ENCODE measurements at regions not wholly inside any gene's neighbourhood (a gene's known extent, or its start where the extent isn't known, plus 50 kb on each side); places are given as distances from the start of the nearest gene placed in this dataset.
"Not testable (repeated sequence)": the region's sequence is repeated elsewhere in the genome, so short reads cannot be mapped to it uniquely, and the experiment has no call there.

- Histone ChIP-seq H3K27me3 (ENCODE audit: insufficient read depth in 3 of 3, low read length in 2 of 3) (no peaks in the 10 kb centered on the region), H3K9me3 (no peaks in the 10 kb centered on the region), H3K4me1 (no peaks in the 10 kb centered on the region), H3K4me3 (no peak overlapping the region), H3K27ac (no peak overlapping the region), H3K36me3 (ENCODE audit: insufficient read depth in 1 of 2, low read depth in 1 of 2) (no peaks in the 10 kb centered on the region)
- intact Hi-C loops (cut with DNase I): no loop called here
- DNase-seq (no peak), ATAC-seq (no peak)
- TF ChIP-seq, protein P1, sequence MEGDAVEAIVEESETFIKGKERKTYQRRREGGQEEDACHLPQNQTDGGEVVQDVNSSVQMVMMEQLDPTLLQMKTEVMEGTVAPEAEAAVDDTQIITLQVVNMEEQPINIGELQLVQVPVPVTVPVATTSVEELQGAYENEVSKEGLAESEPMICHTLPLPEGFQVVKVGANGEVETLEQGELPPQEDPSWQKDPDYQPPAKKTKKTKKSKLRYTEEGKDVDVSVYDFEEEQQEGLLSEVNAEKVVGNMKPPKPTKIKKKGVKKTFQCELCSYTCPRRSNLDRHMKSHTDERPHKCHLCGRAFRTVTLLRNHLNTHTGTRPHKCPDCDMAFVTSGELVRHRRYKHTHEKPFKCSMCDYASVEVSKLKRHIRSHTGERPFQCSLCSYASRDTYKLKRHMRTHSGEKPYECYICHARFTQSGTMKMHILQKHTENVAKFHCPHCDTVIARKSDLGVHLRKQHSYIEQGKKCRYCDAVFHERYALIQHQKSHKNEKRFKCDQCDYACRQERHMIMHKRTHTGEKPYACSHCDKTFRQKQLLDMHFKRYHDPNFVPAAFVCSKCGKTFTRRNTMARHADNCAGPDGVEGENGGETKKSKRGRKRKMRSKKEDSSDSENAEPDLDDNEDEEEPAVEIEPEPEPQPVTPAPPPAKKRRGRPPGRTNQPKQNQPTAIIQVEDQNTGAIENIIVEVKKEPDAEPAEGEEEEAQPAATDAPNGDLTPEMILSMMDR (IDR thresholded peaks at IDR 0.05): no peak
- WGBS, 3 donors: 51 to 57% (median 51%) methylated on average over 1 of the region's 1 CpG
These were observed 610.4 kb upstream of the CDH10 start for GRCh38 chr5:25255128-25255527.

DNA sequence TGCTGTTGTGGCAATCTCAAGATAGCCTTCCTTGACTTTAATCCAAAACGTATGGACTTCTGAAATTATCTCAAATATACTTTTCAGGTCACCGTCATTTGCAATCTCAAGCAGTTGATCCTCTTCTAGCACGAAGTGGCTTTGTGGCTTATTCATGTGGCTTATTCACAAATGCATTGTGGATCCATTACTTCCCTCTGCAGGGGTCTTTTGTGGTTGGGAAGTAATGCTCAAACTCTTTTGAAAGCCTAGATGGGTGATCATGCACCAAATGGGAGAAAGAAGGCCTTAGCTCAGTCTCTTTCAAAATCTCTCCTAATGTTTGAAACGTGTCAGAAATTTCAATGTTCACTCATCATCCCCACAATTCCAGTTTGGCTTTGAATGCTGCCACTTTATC is 597.2 kb upstream of the CDH10 start:
- Histone ChIP-seq H3K27ac (no peak overlapping the region), H3K9me3 (peaks cover 3% of the 10 kb centered on the region), H3K27me3 (ENCODE audit: insufficient read depth in 3 of 3, low read length in 2 of 3) (no peaks in the 10 kb centered on the region), H3K4me1 (no peaks in the 10 kb centered on the region), H3K4me3 (no peak overlapping the region), H3K36me3 (ENCODE audit: insufficient read depth in 1 of 2, low read depth in 1 of 2) (no peaks in the 10 kb centered on the region)
- TF ChIP-seq, protein P1 (IDR thresholded peaks at IDR 0.05): no peak
- WGBS, 3 donors: 58 to 64% (median 62%) methylated on average over 4 of the region's 4 CpGs
- ATAC-seq: no peak
- intact Hi-C loops (cut with DNase I): no loop called here
- no peak for DNase-seq

GRCh38 chr5:25238720-25239119 is 593.9 kb upstream of the CDH10 start:
- intact Hi-C loops (cut with DNase I); H3K27me3 ChIP-seq (ENCODE audit: insufficient read depth in 3 of 3, low read length in 2 of 3); H3K9me3 ChIP-seq; DNase-seq; ATAC-seq; H3K4me1 ChIP-seq; H3K4me3 ChIP-seq; H3K36me3 ChIP-seq (ENCODE audit: insufficient read depth in 1 of 2, low read depth in 1 of 2); H3K27ac ChIP-seq: not testable (repeated sequence)
- WGBS, 3 donors: 90 to 97% (median 94%) methylated on average over 4 of the region's 4 CpGs

- Histone ChIP-seq H3K27ac (no peak overlapping the region), H3K36me3 (ENCODE audit: insufficient read depth in 1 of 2, low read depth in 1 of 2) (no peaks in the 10 kb centered on the region), H3K9me3 (no peaks in the 10 kb centered on the region), H3K4me3 (no peak overlapping the region), H3K27me3 (ENCODE audit: insufficient read depth in 3 of 3, low read length in 2 of 3) (no peaks in the 10 kb centered on the region), H3K4me1 (no peaks in the 10 kb centered on the region)
- no peak for ATAC-seq
- no peak for DNase-seq
- 38 to 43% (median 40%) methylated on average over 10 of the region's 10 CpGs for WGBS, 3 donors
- TF ChIP-seq, protein P1 (IDR thresholded peaks at IDR 0.05): no peak
- intact Hi-C loops (cut with DNase I): no loop called here
These were observed 579.7 kb upstream of the CDH10 start for GRCh38 chr5:25224316-25224982.

GRCh38 chr5:25199902-25200301 is 555.1 kb upstream of the CDH10 start:
- DNase-seq; H3K36me3 ChIP-seq (ENCODE audit: insufficient read depth in 1 of 2, low read depth in 1 of 2); H3K4me3 ChIP-seq; H3K27me3 ChIP-seq (ENCODE audit: insufficient read depth in 3 of 3, low read length in 2 of 3); intact Hi-C loops (cut with DNase I); H3K4me1 ChIP-seq; H3K27ac ChIP-seq; ATAC-seq; H3K9me3 ChIP-seq: not testable (repeated sequence)
- WGBS, 3 donors: 94 to 98% (median 96%) methylated on average over 22 to 23 of the region's 23 CpGs

DNA sequence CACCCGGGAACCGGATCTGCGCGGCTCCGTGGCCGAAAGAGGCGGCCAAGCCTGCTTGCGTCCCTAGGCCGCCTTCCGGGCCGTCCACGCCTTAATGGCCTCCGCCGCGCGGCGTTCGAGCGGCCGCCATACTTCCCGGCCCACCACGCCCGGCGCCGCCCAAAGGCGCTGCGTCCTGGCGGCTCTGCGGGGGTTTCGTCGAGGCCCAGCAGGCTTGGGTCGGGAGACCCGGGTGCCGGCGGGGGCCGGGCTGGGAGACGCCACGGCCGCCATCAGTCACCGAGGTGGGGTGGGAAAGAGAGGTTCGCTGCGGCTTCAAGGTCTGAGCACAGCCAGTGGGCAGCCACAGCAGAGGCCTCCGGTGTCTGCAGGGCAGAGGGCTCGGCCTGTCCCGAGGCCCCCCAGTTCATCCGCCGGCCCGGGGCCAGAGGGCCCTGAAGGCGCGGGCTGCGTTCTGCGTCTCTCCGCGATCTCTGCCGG is 545.8 kb upstream of the CDH10 start:
- peak in 1 of 4 donors; percentile 28 for ATAC-seq

More for the DNA sequence above, 545.8 kb upstream of the CDH10 start:
- Histone ChIP-seq H3K27me3 (ENCODE audit: insufficient read depth in 3 of 3, low read length in 2 of 3) (no peaks in the 10 kb centered on the region), H3K27ac (no peak overlapping the region), H3K4me1 (no peaks in the 10 kb centered on the region), H3K9me3 (no peaks in the 10 kb centered on the region), H3K36me3 (ENCODE audit: insufficient read depth in 1 of 2, low read depth in 1 of 2) (no peaks in the 10 kb centered on the region), H3K4me3 (peak overlapping the region; percentile 38)
- no peak for DNase-seq
- intact Hi-C loops (cut with DNase I): no loop called here
- TF ChIP-seq, protein P1 (IDR thresholded peaks at IDR 0.05): no peak
- WGBS, 3 donors: 94 to 96% (median 95%) methylated on average over 54 to 55 of the region's 55 CpGs

Data from psoas muscle (tissue), 7 donors.